ENCODE measurements at regions not wholly inside any gene's neighbourhood (a gene's known extent, or its start where the extent isn't known, plus 50 kb on each side); places are given as distances from the start of the nearest gene placed in this dataset.

- Histone ChIP-seq H3K36me3 (replicated peaks in 1 of 2; ENCODE audit: control insufficient read depth in 1 of 2, insufficient read depth in 2 of 2, low read length in 2 of 2) (no peaks in the 10 kb centered on the region), H4K20me1 (ENCODE audit: insufficient read depth, low read length) (no peaks in the 10 kb centered on the region), H3K4me1 (ENCODE audit: insufficient read depth, low read length) (no peaks in the 10 kb centered on the region), H3K9ac (ENCODE audit: insufficient read depth, low read depth, low read length) (no peak overlapping the region), H2AFZ (ENCODE audit: low read length) (no peak overlapping the region), H3K79me2 (ENCODE audit: insufficient read depth, low read length) (no peaks in the 10 kb centered on the region), H3K4me2 (ENCODE audit: low read depth, low read length) (no peak overlapping the region), H3K27me3 (ENCODE audit: control insufficient read depth in 1 of 2, insufficient read depth in 2 of 2, low read length in 2 of 2) (no peaks in the 10 kb centered on the region; a peak in 1 of 5 replicates), H3K27ac (ENCODE audit: extremely low read length, insufficient read depth, low read length) (no peak overlapping the region), H3K4me3 (replicated peaks in 1 of 3; ENCODE audit: insufficient read depth in 1 of 3, low read depth in 2 of 3, low read length in 3 of 3) (no peak overlapping the region), H3K9me3 (ENCODE audit: low read length) (no peaks in the 10 kb centered on the region)
- CTCF ChIA-PET (ENCODE audit: low intra/inter-chr PET ratio, low total read pairs) = no interaction called here
- no peak for DNase-seq (ENCODE audit: low spot score)
- intact Hi-C loops (cut with micrococcal nuclease; ENCODE audit: unreplicated experiment) = no loop called here
- no peak for FAIRE-seq
- WGBS (ENCODE audit: low lambda C conversion rate) = 24% methylated on average over 7 of the region's 10 CpGs
- TF ChIP-seq PHF20 (CRISPR knock-in tag; IDR thresholded peaks at IDR 0.05) (no peak), RFX1 (IDR thresholded peaks at IDR 0.05) (no peak), ZNF670 (CRISPR knock-in tag; IDR thresholded peaks at IDR 0.05; ENCODE audit: borderline replicate concordance) (no peak), CCDC6 (CRISPR knock-in tag; IDR thresholded peaks at IDR 0.05) (no peak), ZKSCAN1 (IDR thresholded peaks at IDR 0.05; ENCODE audit: low read length) (no peak), MAFK (conservative IDR thresholded peaks at IDR 0.05 in 1 of 2, IDR thresholded peaks at IDR 0.05 in 1 of 2; ENCODE audit: low read length in 2 of 2) (no peak), ZC3H13 (CRISPR knock-in tag; IDR thresholded peaks at IDR 0.05) (no peak), ZNF598 (CRISPR knock-in tag; IDR thresholded peaks at IDR 0.05; ENCODE audit: borderline replicate concordance) (no peak), ZNF772 (CRISPR knock-in tag; IDR thresholded peaks at IDR 0.05) (no peak), GMEB2 (CRISPR knock-in tag; IDR thresholded peaks at IDR 0.05; ENCODE audit: low read depth) (no peak), ZNF546 (CRISPR knock-in tag; conservative IDR thresholded peaks at IDR 0.05) (no peak), ZBTB25 (CRISPR knock-in tag; IDR thresholded peaks at IDR 0.05) (no peak), ZSCAN31 (CRISPR knock-in tag; IDR thresholded peaks at IDR 0.05; ENCODE audit: low read depth) (no peak), PHF5A (CRISPR knock-in tag; IDR thresholded peaks at IDR 0.05; ENCODE audit: low read depth, unreplicated experiment) (no peak), ZMYM2 (CRISPR knock-in tag; IDR thresholded peaks at IDR 0.05) (no peak), HES4 (CRISPR knock-in tag; IDR thresholded peaks at IDR 0.05; ENCODE audit: borderline replicate concordance) (no peak), ZNF33B (CRISPR knock-in tag; IDR thresholded peaks at IDR 0.05) (no peak), TRIM24 (CRISPR knock-in tag; IDR thresholded peaks at IDR 0.05) (no peak)
- POLR2A ChIA-PET = no interaction called here
- in situ Hi-C loops (cut with HindIII; ENCODE audit: extremely low pct_ligation_motif_present, low pct_unique_long_range_greater_than_20kb) = no loop called here
- BruUV-seq (replicated peaks) = no TSS peak
- ATAC-seq = no peak
Measured at GRCh38 chr1:29669158-29669871, 433.0 kb downstream of the PTPRU start.
